ENCODE measurements at regions not wholly inside any gene's neighbourhood (a gene's known extent, or its start where the extent isn't known, plus 50 kb on each side); places are given as distances from the start of the nearest gene placed in this dataset.
"Not testable (repeated sequence)": the region's sequence is repeated elsewhere in the genome, so short reads cannot be mapped to it uniquely, and the experiment has no call there.

DNA sequence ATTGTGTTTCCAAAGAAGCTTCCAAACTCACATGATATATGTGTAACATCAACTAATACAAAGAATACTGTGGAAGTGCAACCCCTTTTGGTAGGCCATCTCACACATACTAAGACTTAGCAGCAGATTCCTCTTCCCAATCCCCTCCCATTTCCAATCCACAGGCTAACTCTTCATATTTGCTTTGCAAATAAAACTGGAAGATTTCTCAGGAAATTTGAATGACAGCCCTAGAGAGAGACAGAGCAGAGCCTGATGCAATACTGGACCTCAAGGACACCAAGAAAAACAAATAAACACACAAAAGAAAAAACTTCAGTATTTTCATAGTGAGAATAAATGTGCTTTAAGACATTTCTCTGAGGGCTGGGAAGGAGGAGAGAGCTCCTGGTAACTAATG lies 190.2 kb upstream of the BRINP3 start:
- DNase-seq (ENCODE audit: low spot score): no peak

- peak; percentile 39 for DNase-seq (ENCODE audit: low spot score)
Observed at GRCh38 chr1:190679044-190679443, 201.4 kb upstream of the BRINP3 start.

DNA sequence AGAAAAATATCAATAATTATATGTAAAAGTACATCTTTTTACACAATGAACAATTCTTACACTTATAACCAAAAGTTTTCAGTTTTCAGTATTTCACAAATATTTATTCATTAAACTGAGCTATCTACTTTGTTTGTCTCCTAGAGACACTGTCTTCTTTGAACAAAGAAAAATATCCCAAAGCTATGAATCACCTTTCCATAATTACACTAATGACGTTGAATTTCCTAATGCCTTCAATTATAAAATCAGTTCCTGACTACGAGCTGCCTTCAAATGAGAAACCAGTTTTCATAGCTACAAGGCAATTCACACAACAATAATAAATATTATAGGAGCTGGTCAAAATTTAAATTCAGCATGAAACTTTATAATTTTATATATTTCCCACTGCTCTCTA lies 201.8 kb upstream of the BRINP3 start:
- DNase-seq (ENCODE audit: low spot score): peak; percentile 13

DNA sequence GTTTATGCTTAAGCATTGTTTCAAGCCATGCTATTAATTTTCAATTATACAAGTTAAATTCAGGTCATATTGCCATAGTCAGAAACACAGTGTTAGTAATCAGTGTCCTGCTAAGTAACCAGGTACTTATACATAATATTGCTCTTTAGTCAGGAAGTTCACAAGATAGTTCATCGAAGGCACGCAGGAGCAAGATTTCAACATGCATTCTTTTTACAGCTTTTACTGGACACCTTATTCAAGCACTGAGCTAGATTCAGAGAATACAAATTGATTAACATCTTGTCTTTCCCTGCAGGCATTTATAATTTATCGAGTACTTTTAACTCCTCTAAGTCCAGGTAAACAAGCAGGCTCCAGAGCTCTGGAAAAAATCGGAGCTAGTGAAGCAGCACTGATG lies 202.3 kb upstream of the BRINP3 start:
- no peak for DNase-seq (ENCODE audit: low spot score)

DNA sequence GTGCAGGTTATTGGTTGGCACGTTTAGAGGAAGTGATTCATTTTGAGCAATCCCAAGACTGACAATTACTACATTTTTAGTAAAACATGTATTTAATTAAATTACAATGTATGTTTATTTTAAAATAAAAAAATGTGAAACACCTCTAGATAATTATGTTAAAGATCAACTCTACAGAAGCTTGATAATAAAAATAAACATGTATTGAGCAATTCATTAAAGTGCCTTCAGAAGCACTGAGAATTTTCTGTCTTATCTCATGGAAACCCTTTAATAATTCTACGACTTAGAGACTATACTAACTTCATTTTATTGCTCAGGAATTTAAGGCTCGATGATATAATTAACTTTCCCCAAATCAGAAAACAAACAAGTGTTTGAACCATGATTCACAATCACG lies 208.0 kb upstream of the BRINP3 start:
- no peak for DNase-seq (ENCODE audit: low spot score)

DNA sequence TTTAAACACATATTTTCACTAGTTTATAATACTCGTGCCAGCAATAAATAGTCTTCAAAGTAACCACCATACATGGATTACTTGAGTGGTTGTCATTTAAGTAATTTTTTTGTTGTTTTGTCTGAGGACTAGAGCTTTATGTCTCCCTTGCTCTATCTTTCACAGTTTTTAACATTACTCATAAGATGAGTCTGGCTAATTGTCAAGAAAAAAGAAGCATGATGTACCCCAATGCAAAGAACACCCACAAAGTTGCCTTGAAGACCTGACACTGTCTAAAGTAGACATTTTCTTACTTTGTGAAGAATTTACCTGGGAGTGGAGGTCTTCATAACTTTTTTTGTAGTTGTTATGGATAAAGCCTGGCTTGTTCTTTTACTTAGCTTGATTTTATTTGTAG lies 210.4 kb upstream of the BRINP3 start:
- DNase-seq (ENCODE audit: low spot score): no peak

GRCh38 chr1:190698488-190698887 lies 220.8 kb upstream of the BRINP3 start:
- not testable (repeated sequence) for DNase-seq (ENCODE audit: low spot score)

DNA sequence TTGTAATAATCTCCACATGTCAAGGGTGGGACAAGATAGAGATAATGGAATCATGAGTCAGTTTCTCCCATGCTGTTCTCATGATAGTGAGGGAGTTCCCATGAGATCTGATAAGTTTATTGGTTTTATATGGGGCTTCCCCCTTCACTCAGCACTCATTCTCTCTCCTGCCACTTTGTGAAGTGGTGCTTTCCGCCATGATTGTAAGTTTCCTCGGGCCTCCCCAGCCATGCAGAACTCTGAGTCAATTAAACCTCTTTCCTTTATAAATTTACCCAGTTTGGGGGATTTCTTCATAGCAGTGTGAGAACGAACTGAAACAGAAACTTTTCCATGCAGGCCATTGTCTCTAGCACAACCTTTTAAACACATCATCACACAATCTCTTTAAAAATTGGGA lies 221.5 kb upstream of the BRINP3 start:
- DNase-seq (ENCODE audit: low spot score): no peak

DNA sequence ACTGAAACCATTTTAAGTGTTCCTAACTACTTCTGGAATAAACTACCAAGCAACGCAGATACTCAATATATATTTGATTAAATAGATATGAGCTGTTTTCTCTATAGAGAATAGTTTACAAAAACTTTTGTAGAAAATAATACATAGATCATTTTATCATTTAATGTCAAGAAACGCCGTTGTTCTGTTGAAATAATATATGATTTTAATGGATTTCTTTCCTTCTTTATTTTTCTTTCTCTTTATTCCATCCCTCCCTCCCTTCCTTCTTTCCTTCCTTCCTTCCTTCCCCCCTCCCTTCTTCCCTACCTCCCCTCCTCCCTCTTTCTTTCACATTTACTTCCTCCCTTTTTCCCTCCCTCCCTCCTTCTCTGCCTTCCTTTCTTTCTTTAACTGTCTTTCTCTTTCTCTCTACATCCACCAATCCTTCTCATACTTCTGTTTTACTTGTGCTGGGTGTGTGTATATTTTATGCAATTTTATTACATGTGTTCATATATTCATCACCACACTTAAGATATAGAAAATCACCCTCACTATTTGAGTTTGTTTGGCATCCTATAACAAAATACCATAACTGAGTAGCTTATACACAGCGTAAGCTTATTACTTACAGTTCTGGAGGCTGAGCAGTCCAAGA lies 230.9 kb upstream of the BRINP3 start:
- no peak for DNase-seq (ENCODE audit: low spot score)

DNA sequence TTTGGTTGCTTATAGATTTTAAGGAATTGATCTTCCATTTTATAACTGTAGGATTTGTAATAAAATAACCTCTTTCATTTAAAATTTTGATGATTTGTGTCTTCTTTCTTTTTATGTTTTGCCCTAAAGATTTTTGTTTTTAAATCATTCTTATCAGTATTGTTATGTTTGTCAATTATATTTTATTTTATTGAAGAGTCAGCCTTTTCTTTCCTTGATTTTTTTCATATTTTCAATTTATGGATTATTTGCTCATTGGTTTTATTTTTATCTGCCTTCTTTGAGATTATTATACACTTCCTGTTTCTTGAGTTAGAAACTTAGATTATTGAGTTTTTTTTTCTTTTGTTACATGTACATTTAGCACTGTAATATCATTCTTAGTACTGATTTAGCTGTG lies 233.4 kb upstream of the BRINP3 start:
- DNase-seq (ENCODE audit: low spot score): no peak

- DNase-seq (ENCODE audit: low spot score): no peak
Observed at GRCh38 chr1:190717055-190717454, 239.4 kb upstream of the BRINP3 start.

- DNase-seq (ENCODE audit: low spot score): no peak
Observed at GRCh38 chr1:190736971-190737590, 259.4 kb upstream of the BRINP3 start.

DNA sequence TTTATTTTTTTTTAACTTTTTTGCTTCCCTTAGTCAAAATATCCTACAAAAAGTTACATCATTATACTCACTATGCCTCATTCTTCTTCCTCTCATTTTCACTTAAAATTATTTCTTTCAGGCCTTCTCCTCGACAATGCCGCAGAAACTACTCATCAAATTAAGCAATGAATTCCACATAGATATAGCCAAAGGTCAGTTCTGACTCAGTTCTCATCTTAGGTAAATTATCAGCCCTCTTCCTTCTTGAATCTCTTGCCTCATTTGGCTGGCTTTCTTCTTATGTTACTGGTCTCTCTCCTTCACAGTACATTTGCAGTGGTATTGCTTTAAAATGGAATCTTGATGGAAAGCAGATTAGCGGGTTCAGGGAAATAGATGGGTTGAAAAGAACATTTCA lies 260.7 kb upstream of the BRINP3 start:
- no peak for DNase-seq (ENCODE audit: low spot score)

GRCh38 chr1:190739926-190740325 lies 262.3 kb upstream of the BRINP3 start:
- DNase-seq (ENCODE audit: low spot score): no peak

DNA sequence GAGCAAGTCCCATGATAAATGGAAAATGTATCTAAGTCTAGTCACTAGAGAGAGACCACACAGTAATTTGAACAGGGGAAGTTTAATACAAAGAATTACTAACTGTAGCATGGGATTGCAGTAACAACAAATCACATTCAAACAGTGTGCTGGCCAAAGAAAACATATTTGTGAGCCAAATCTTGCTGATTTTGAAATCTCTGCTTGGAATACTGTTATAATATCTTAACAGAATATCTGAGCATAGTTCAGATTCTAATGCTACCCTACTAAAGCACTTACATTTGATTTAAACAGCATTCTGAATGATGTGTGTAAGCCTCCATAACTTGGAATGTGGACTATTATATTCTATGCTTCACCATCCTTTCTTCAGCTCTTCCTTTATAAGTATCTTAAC lies 270.0 kb upstream of the BRINP3 start:
- DNase-seq (ENCODE audit: low spot score): no peak

GRCh38 chr1:190752131-190752530 lies 274.5 kb upstream of the BRINP3 start:
- no peak for DNase-seq (ENCODE audit: low spot score)

GRCh38 chr1:190754666-190755065 lies 277.0 kb upstream of the BRINP3 start:
- peak; percentile 42 for DNase-seq (ENCODE audit: low spot score)

DNA sequence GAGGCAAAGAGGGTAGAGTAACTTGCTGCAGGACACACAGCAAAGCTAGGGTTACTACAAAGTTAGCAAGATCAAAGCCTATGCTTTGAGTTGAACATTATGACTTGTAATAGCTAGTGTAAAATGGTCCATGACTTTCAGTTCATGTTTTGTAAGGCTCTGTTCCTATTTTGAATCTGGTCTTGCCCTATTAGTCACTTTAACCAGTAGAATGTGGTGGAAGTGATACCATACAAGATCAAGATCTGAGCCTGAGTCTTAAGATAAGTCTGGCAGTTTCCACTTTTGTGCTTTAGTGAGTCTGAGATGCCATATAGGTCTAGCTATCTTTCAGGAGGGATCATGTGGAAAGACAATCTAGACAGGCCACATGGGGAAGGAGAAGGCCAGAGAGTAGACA lies 282.1 kb upstream of the BRINP3 start:
- DNase-seq (ENCODE audit: low spot score): no peak

DNA sequence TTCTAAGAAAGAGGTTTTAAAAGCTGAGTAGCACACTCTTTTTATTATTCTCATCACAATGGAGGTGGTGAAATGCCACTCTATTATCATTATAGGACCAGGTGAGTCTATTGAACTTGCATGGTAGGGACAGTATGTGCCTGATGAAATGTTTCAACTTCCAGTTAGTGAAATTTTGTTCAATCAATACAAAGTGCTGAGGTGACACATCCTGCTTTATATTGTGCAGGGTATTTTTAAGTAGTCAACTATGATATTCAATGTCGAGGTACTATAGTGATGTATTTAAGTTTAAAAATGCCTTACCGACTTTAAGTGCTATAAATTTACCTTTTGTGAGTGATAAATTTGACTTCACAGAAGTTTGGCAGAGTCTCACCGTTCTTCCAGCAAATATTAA lies 284.7 kb upstream of the BRINP3 start:
- DNase-seq (ENCODE audit: low spot score): no peak

DNA sequence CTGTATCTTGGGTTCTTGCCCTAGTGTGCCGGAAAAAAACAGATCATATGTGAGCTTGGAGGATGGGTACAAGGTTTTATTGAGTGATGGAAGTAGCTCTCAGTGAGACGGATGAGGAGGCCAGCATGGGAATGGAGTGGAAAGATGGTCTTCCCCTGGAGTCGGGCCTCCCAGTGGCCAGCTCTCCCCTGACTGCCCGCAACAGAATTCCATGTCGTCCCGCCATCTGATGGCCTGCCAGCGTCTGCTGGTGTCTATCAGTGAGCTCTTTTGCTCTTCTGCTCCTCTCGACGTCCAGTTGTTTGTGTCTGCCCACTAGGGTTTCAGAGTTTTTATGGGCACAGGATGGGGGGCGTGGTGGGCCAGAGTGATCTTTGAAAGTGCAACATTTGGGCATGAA lies 315.2 kb upstream of the BRINP3 start:
- no peak for DNase-seq (ENCODE audit: low spot score)

DNA sequence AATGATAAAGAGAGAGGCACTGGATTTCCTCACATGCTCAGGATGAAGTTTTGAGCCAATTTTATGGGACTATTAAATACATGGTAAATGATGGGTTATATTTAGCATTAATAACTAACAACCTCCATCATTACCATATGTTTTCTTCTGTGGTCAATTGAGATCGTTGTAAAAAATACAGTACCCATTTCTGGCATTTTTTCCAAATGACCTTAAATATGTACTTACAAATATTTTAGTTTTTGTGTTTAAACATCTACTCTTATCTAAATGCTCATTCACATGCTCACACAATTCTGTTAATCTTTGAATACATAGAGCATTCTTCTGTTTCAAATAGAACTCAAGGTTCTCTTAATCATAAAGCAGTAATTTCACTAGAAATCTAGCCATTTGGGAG lies 330.0 kb upstream of the BRINP3 start:
- no peak for DNase-seq (ENCODE audit: low spot score)

DNA sequence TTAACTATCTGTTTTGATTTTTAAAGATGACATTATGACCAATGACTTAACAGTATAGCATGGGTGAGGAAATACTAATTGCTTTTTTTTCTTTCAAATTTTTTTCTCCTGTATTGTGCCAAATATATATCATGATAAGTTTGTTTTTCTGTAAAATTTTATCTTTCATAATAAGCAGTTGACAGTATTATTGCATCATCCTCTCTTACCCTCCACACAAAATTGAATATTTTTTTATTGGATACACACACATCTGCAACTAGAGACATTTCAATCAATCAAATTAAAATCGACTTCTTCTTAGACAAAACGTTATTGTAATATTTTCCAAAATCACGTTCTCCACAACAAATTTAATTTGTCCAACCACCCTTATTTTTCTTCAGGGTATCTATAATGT lies 330.4 kb upstream of the BRINP3 start:
- DNase-seq (ENCODE audit: low spot score): no peak

GRCh38 chr1:190809312-190809711 lies 331.6 kb upstream of the BRINP3 start:
- DNase-seq (ENCODE audit: low spot score): no peak

- no peak for DNase-seq (ENCODE audit: low spot score)
Observed at GRCh38 chr1:190812996-190813395, 335.3 kb upstream of the BRINP3 start.

Data from HT-29 (cell line).